ENCODE measurements at regions not wholly inside any gene's neighbourhood (a gene's known extent, or its start where the extent isn't known, plus 50 kb on each side); places are given as distances from the start of the nearest gene placed in this dataset.
"Not testable (repeated sequence)": the region's sequence is repeated elsewhere in the genome, so short reads cannot be mapped to it uniquely, and the experiment has no call there.

DNA sequence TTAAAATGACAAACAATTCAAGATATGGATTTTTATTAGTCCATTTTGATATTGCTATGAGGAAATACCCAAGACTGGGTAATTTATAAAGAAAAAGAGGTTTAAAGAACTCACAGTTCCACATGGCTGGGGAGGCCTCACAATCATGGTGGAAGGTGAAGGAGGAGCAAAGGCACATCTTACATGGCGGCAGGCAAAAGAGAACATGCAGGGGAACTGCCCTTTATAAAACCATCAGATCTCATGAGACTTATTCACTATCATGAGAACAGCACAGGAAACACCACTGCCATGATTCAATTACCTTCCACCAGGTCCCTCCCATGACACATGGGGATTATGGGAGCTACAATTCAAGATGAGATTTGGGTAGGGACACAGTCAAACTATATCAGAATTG, 69.8 kb downstream of the FASLG start:
- not testable (repeated sequence) for TF ChIP-seq SP1 (IDR thresholded peaks at IDR 0.05); FOXM1 (IDR thresholded peaks at IDR 0.05; ENCODE audit: borderline replicate concordance); HDGF (IDR thresholded peaks at IDR 0.05; ENCODE audit: borderline replicate concordance); FOXK2 (IDR thresholded peaks at IDR 0.05); NFRKB (IDR thresholded peaks at IDR 0.05); ZNF384 (IDR thresholded peaks at IDR 0.05); ELF4 (IDR thresholded peaks at IDR 0.05); SUZ12 (IDR thresholded peaks at IDR 0.05)

All from HEK293T (cell line).